Brain microvascular endothelial cell (primary cell): ENCODE measurements at regions not wholly inside any gene's neighbourhood (a gene's known extent, or its start where the extent isn't known, plus 50 kb on each side); places are given as distances from the start of the nearest gene placed in this dataset.

Experiments used
- DNase-seq: peaks from one replicate; pipeline ENCODE4 v3.0.0-alpha.2; 2020
- H3K27ac ChIP-seq: fragments of 250-450 bp; sonication (Bioruptor Pico); 2 replicates; pipeline ENCODE4 v1.5.1; 2020; ENCODE audit warnings: mild to moderate bottlenecking, moderate library complexity
- H3K27me3 ChIP-seq: fragments of 250-450 bp; sonication (Bioruptor Pico); replicated peaks from 2 replicates; pipeline ENCODE4 v1.5.1; 2020; ENCODE audit warnings: mild to moderate bottlenecking
- H3K36me3 ChIP-seq: fragments of 250-450 bp; sonication (Bioruptor Pico); replicated peaks from 2 replicates; pipeline ENCODE4 v1.5.1; 2020; ENCODE audit warnings: mild to moderate bottlenecking
- H3K4me3 ChIP-seq: 2 replicates; pipeline ENCODE4 v1.5.1; 2011; ENCODE audit warnings: low read depth, mild to moderate bottlenecking, control low read depth, low read length, moderate library complexity
- CTCF ChIP-seq: IDR thresholded peaks from 2 replicates; pipeline ENCODE4 v1.5.1; 2011; ENCODE audit warnings: low read depth, mild to moderate bottlenecking, moderate library complexity, low read length, control low read depth, inconsistent platforms; ENCODE audit errors: missing control alignments
- in situ Hi-C: cut with HindIII; loops from 2 replicates; pipeline ENCODE4 v1.10.0; 2017; ENCODE audit warnings: low sequenced_read_pairs, low pct_ligation_motif_present

GRCh38 chr3:150082898-150083654 lies 112.4 kb upstream of the PFN2 start:
- peak overlapping the region; percentile 36 for H3K4me3 ChIP-seq
- H3K27me3 ChIP-seq = no peaks in the 10 kb centered on the region
- no peak overlapping the region for H3K27ac ChIP-seq
- no peak for TF ChIP-seq CTCF
- in situ Hi-C loops = no loop called here
- no peaks in the 10 kb centered on the region for H3K36me3 ChIP-seq
- DNase-seq = no peak

- in situ Hi-C loops = no loop called here
- H3K36me3 ChIP-seq = no peaks in the 10 kb centered on the region
- no peak overlapping the region for H3K27ac ChIP-seq
Measured at GRCh38 chr3:150081084-150081483, 110.4 kb upstream of the PFN2 start.

GRCh38 chr3:150080058-150080730 lies 109.5 kb upstream of the PFN2 start:
- Histone ChIP-seq H3K27me3 (no peaks in the 10 kb centered on the region), H3K4me3 (no peak overlapping the region), H3K36me3 (no peaks in the 10 kb centered on the region), H3K27ac (peak overlapping the region; percentile 92)
- TF ChIP-seq CTCF = no peak
- in situ Hi-C loops = no loop called here
- no peak for DNase-seq

More at GRCh38 chr3:150081084-150081483, 110.4 kb upstream of the PFN2 start:
- no peak overlapping the region for H3K4me3 ChIP-seq
- peak; percentile 43 for DNase-seq
- H3K27me3 ChIP-seq = no peaks in the 10 kb centered on the region
- TF ChIP-seq CTCF = no peak

GRCh38 chr3:150079029-150079739 lies 108.5 kb upstream of the PFN2 start:
- Histone ChIP-seq H3K4me3 (no peak overlapping the region), H3K36me3 (no peaks in the 10 kb centered on the region), H3K27ac (peak overlapping the region; percentile 92), H3K27me3 (no peaks in the 10 kb centered on the region)
- in situ Hi-C loops = no loop called here
- peak; percentile 94 for DNase-seq
- TF ChIP-seq CTCF = no peak

GRCh38 chr3:150077581-150078247 lies 107.0 kb upstream of the PFN2 start:
- peak overlapping the region; percentile 92 for H3K27ac ChIP-seq
- no peaks in the 10 kb centered on the region for H3K27me3 ChIP-seq
- in situ Hi-C loops = no loop called here
- no peak for TF ChIP-seq CTCF
- H3K4me3 ChIP-seq = no peak overlapping the region
- no peak for DNase-seq
- H3K36me3 ChIP-seq = no peaks in the 10 kb centered on the region
